ENCODE measurements at regions not wholly inside any gene's neighbourhood (a gene's known extent, or its start where the extent isn't known, plus 50 kb on each side); places are given as distances from the start of the nearest gene placed in this dataset.

- no peak for DNase-seq
These were observed 51.0 kb upstream of the PCBP1 start for GRCh38 chr2:70036290-70036689.

- DNase-seq, result peak; percentile 63
These were observed 51.9 kb upstream of the PCBP1 start for GRCh38 chr2:70035344-70035844.

GRCh38 chr2:70030724-70031420, 56.4 kb upstream of the PCBP1 start:
- DNase-seq, result no peak

DNA sequence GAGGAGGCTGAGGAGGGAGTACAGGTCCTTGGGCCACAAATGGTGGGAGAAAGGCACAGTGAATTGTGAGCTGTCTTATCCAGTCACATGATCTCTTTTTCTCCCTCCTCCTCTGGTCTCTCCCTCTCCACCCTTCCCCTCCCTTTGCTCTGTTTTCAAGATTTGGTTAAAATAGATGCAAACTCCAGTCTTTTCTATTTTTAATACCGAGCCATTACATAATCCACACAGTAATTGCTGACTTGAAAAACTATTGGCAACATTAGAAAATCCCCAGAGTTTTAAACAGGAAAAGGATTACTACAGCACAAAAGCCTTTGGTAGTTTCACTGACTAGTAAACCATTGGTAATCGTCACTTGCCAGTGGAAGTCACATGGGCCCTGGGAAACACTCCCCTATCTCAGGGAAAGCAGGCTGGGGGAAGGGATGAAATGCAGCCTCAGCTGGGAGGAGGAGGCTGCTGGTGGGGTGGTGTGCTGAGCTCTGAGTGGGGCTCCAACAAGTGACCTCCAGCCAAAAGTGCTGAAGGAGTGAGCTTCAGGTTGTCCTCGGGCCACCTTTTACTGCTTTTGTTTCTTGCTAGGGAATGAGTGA, 57.4 kb upstream of the PCBP1 start:
- DNase-seq, result peak; percentile 12

DNA sequence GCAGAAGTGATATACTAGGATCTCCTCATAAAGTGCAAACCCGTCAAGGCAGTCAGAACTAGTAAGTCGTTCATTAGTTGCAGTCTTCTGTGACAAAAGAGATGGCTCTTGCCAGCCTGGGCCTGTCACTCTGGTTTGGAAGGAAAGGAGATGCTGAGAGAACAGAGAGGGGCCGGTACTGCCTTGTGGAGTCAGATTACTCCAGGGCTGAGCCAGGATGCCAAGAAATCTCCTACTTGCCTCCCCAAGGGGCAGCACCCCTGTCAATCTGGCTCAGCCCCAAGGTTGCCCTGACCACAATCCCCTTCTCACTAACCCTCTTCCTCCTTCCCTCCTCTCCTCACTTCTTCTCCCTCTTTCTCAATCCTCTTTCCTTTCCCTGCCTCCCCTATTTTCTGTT, 62.9 kb upstream of the ASPRV1 start:
- no peak for DNase-seq

- no peak for DNase-seq
These were observed 57.7 kb upstream of the ASPRV1 start for GRCh38 chr2:70019096-70019495.

- DNase-seq, result no peak
These were observed 56.5 kb upstream of the ASPRV1 start for GRCh38 chr2:70017962-70018361.

DNA sequence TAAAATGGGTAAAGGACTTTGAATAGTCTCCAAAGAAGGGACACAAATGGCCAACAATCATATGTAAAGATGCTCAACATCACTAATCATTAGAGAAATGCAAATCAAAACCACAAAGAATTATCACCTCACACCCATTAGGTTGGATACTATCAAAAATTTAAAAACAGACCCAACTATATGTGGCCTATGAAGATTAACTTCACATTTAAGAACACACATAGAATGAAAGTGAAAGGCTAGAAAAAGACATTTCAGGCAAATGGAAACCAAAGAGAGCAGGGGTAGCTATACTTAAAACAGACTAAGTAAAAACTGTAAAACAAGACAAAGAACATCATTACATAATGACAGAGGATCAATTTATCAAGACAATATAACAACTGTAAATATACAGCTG, 53.5 kb upstream of the ASPRV1 start:
- DNase-seq, result no peak

DNA sequence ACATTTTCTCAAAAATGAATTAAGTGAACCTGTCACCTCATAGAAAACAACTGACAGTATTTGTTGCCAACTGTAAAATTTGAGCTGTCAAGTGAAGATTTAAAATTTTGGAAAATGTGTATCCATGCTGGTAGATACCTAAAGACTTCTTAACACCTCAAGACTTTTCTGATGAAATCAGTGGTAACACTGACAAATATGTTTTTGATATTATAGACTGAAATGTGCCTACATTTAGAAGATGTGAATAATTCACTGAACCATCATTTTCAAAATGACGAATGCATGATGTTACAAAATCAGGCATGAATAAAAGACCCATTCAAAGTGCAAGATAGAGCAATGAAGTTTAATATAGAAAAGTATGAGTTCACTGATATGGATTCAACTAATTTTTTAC, 51.5 kb upstream of the ASPRV1 start:
- DNase-seq, result no peak

DNA sequence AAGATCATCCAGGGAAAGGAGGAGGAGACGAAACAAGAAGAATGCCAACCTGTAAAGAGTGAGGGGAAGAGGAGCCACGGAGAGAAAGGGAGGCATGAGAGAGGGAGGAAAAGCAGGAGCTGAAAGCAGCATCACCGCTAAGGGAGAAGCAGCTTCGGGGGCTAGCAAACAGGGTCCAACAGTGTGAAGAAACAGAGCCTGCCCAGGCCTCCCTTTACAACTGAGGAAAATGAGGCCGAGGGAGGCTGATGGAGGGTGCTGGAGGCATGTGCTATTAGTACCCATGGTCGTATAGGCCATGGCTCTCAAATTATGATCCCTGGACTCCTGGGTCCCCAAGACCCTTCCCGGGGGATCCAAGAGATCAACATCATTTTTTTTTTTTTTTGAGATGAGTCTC, 50.4 kb upstream of the ASPRV1 start:
- no peak for DNase-seq

DNA sequence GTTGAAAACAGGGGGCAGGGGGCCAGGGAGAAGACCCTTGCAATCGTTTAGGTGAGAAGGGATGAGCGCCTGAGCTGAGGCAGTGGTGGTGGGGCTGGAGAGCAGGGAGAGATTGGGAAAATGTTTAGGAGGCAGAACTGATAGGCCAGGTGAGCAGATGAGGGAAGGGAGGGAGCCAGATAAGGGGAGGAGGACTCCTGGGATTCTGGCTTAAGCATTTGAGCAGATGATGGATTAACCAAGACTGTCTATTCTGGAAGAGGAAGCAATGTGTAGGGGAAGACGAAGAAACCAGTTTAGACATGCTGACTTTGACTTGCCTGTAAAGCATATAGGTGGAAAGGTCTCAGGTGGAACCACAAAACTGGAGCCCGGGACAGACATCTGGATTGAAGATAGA, 49.9 kb upstream of the ASPRV1 start:
- no peak for DNase-seq

Data from EL (cell line).